IMR-90 (cell line): ENCODE measurements at regions not wholly inside any gene's neighbourhood (a gene's known extent, or its start where the extent isn't known, plus 50 kb on each side); places are given as distances from the start of the nearest gene placed in this dataset.

Experiments
- ATAC-seq: fragments of 200-7000 bp; cut with Tn5 transposase; 2 replicates; pipeline ENCODE4 v1.9.1; 2020; ENCODE audit warnings: low read depth, mild to moderate bottlenecking, moderate library complexity
- BruUV-seq: library from RNA; stranded (reverse); fragments of 400-500 nt; replicated peaks from 2 replicates; lab custom pipeline; 2021; lab: Mats Ljungman, UMichigan
- CTCF ChIA-PET: fragments of 300-600 bp; formaldehyde crosslinking; extraction: SDS; loops from one replicate; lab custom pipeline; 2021; ENCODE audit warnings: antibody characterized with exemption; lab: Yijun Ruan, JAX
- POLR2A ChIA-PET: fragments of 300-600 bp; sonication (Branson Sonifier 250); formaldehyde crosslinking; loops from one replicate; lab custom pipeline; 2022; ENCODE audit warnings: antibody characterized with exemption; ENCODE audit not compliant: unreplicated experiment; lab: Charles Lee
- DNase-seq: peaks from one replicate; pipeline ENCODE4 v3.0.0; 2013
- H2AFZ ChIP-seq: replicated peaks from 2 replicates; pipeline ENCODE3; 2013; ENCODE audit warnings: low read length, mild to moderate bottlenecking; ENCODE audit not compliant: poor library complexity
- H2AK5ac ChIP-seq: 2 replicates; pipeline ENCODE4 v1.6.1; 2013; ENCODE audit warnings: low read depth, low read length, inconsistent platforms
- H2AK9ac ChIP-seq: replicated peaks from 2 replicates; pipeline ENCODE3; 2013; ENCODE audit warnings: mild to moderate bottlenecking, low read depth, low read length, moderate library complexity; ENCODE audit not compliant: poor library complexity
- H2BK120ac ChIP-seq: 2 replicates; pipeline ENCODE4 v1.6.1; 2013; ENCODE audit warnings: low read depth, low read length, inconsistent platforms
- H2BK15ac ChIP-seq: 3 replicates; pipeline ENCODE4 v1.6.1; 2013; ENCODE audit warnings: low read depth, low read length, inconsistent platforms
- H2BK20ac ChIP-seq: 2 replicates; pipeline ENCODE4 v1.6.1; 2013; ENCODE audit warnings: low read depth, mild to moderate bottlenecking, inconsistent platforms, low read length, moderate library complexity
- H2BK5ac ChIP-seq: 2 replicates; pipeline ENCODE4 v1.6.1; 2013; ENCODE audit warnings: mild to moderate bottlenecking, low read depth, low read length, inconsistent platforms; ENCODE audit not compliant: poor library complexity, severe bottlenecking
- H3K14ac ChIP-seq: replicated peaks from 2 replicates; pipeline ENCODE4 v1.6.1; 2013; ENCODE audit warnings: low read depth, low read length, inconsistent platforms
- H3K18ac ChIP-seq: 2 replicates; pipeline ENCODE4 v1.6.1; 2013; ENCODE audit warnings: low read depth, low read length, control low read depth
- H3K23ac ChIP-seq: 2 replicates; pipeline ENCODE4 v1.6.1; 2013; ENCODE audit warnings: low read depth, low read length, inconsistent platforms
- H3K27ac ChIP-seq: 2 replicates; pipeline ENCODE4 v1.5.1; 2013; ENCODE audit warnings: mild to moderate bottlenecking, control low read depth, low read length; ENCODE audit not compliant: insufficient read depth
- H3K27me3 ChIP-seq: 2 replicates; pipeline ENCODE4 v1.6.1; 2013; ENCODE audit warnings: low read length; ENCODE audit not compliant: control insufficient read depth, insufficient read depth
- H3K36me3 ChIP-seq: 2 replicates; pipeline ENCODE4 v1.6.1; 2013; ENCODE audit warnings: low read length, mixed read lengths; ENCODE audit not compliant: control insufficient read depth, insufficient read depth
- H3K4ac ChIP-seq: 2 replicates; pipeline ENCODE4 v1.6.1; 2013; ENCODE audit warnings: low read depth, low read length, inconsistent platforms
- H3K4me1 ChIP-seq: 2 replicates; pipeline ENCODE4 v1.6.1; 2013; ENCODE audit warnings: low read length, mixed read lengths; ENCODE audit not compliant: control insufficient read depth, insufficient read depth
- H3K4me2 ChIP-seq: 2 replicates; pipeline ENCODE4 v1.6.1; 2013; ENCODE audit warnings: low read depth, mild to moderate bottlenecking, control low read depth, low read length, moderate library complexity
- H3K4me3 ChIP-seq: 2 replicates; pipeline ENCODE4 v1.5.1; 2013; ENCODE audit warnings: low read depth, mild to moderate bottlenecking, control low read depth, low read length, moderate library complexity; ENCODE audit not compliant: insufficient read depth
- H3K56ac ChIP-seq: 2 replicates; pipeline ENCODE4 v1.6.1; 2013; ENCODE audit warnings: low read length, inconsistent platforms; ENCODE audit not compliant: insufficient read depth; ENCODE audit errors: extremely low read depth
- H3K79me1 ChIP-seq, 2 experiments: 2 replicates each; pipeline ENCODE4 v1.6.1; 2013; ENCODE audit warnings: low read length in 2 of 2, inconsistent platforms in 1 of 2, low read depth in 1 of 2
- H3K9ac ChIP-seq: 2 replicates; pipeline ENCODE4 v1.6.1; 2013; ENCODE audit warnings: low read depth, low read length, control low read depth
- H3K9me1 ChIP-seq: 2 replicates; pipeline ENCODE4 v1.6.1; 2013; ENCODE audit warnings: low read length, inconsistent platforms; ENCODE audit not compliant: insufficient read depth
- H3K9me3 ChIP-seq: 2 replicates; pipeline ENCODE4 v1.6.1; 2013; ENCODE audit warnings: low read length; ENCODE audit not compliant: control insufficient read depth, insufficient read depth
- H4K20me1 ChIP-seq: 2 replicates; pipeline ENCODE4 v1.6.1; 2013; ENCODE audit warnings: low read length, inconsistent platforms; ENCODE audit not compliant: insufficient read depth
- H4K5ac ChIP-seq: 2 replicates; pipeline ENCODE4 v1.6.1; 2013; ENCODE audit warnings: mild to moderate bottlenecking, low read depth, low read length, control low read depth
- H4K8ac ChIP-seq, 2 experiments: 2 replicates each; pipeline ENCODE4 v1.6.1; 2013; ENCODE audit warnings: low read depth in 2 of 2, low read length in 2 of 2, control low read depth in 1 of 2, inconsistent platforms in 1 of 2
- H4K91ac ChIP-seq: 2 replicates; pipeline ENCODE4 v1.6.1; 2013; ENCODE audit warnings: low read depth, low read length, inconsistent platforms; ENCODE audit not compliant: insufficient read depth
- BHLHE40 ChIP-seq: fragments of 150-350 bp; IDR thresholded peaks from 2 replicates; pipeline ENCODE4 v1.6.1; 2016; ENCODE audit warnings: mild to moderate bottlenecking, low read depth, low read length
- CHD1 ChIP-seq: IDR thresholded peaks from 2 replicates; pipeline ENCODE4 v1.6.1; 2012; ENCODE audit warnings: low read depth, low read length, improper control_type of control experiment
- CTCF ChIP-seq: conservative IDR thresholded peaks from 2 replicates; pipeline ENCODE4 v1.5.1; 2012; ENCODE audit warnings: mild to moderate bottlenecking, low read depth, low read length, improper control_type of control experiment
- ELK1 ChIP-seq: fragments of 150-350 bp; IDR thresholded peaks from 2 replicates; pipeline ENCODE4 v1.6.1; 2016; ENCODE audit warnings: low read depth, mild to moderate bottlenecking, low read length, moderate library complexity, borderline replicate concordance
- MAFK ChIP-seq: IDR thresholded peaks from 2 replicates; pipeline ENCODE4 v1.6.1; 2012; ENCODE audit warnings: low read depth, low read length, improper control_type of control experiment
- MAZ ChIP-seq: IDR thresholded peaks from 2 replicates; pipeline ENCODE4 v1.6.1; 2012; ENCODE audit warnings: low read depth, mild to moderate bottlenecking, low read length, improper control_type of control experiment, moderate library complexity, borderline replicate concordance
- NFE2L2 ChIP-seq: fragments of 150-350 bp; IDR thresholded peaks from 2 replicates; pipeline ENCODE4 v1.6.1; 2016; ENCODE audit warnings: low read depth, mild to moderate bottlenecking, low read length
- POLR2A ChIP-seq: IDR thresholded peaks from 2 replicates; pipeline ENCODE4 v1.6.1; 2012; ENCODE audit warnings: mild to moderate bottlenecking, low read depth, low read length
- RAD21 ChIP-seq: IDR thresholded peaks from 2 replicates; pipeline ENCODE4 v1.6.1; 2012; ENCODE audit warnings: low read length, improper control_type of control experiment
- RCOR1 ChIP-seq: IDR thresholded peaks from 2 replicates; pipeline ENCODE4 v1.6.1; 2012; ENCODE audit warnings: mild to moderate bottlenecking, low read length, improper control_type of control experiment; ENCODE audit not compliant: insufficient replicate concordance
- RFX5 ChIP-seq: IDR thresholded peaks from 2 replicates; pipeline ENCODE4 v1.8.0; 2012; ENCODE audit warnings: low read depth, mild to moderate bottlenecking, low read length, moderate library complexity
- SMC3 ChIP-seq: fragments of 150-350 bp; IDR thresholded peaks from 2 replicates; pipeline ENCODE4 v1.6.1; 2016; ENCODE audit warnings: low read depth, mild to moderate bottlenecking, antibody characterized with exemption, low read length, moderate library complexity
- USF2 ChIP-seq: fragments of 150-350 bp; IDR thresholded peaks from 2 replicates; pipeline ENCODE4 v1.6.1; 2017; ENCODE audit warnings: mild to moderate bottlenecking, antibody characterized with exemption, low read length, low read depth
- dilution Hi-C: fragments of 300-500 bp; cut with HindIII; formaldehyde crosslinking; loops from one replicate; pipeline ENCODE4 v1.14.3; 2018; ENCODE audit warnings: low sequenced_read_pairs; ENCODE audit not compliant: unreplicated experiment
- in situ Hi-C: fragments of 300-500 bp; cut with MboI; formaldehyde crosslinking; loops from 3 replicates; pipeline ENCODE4 v1.14.3; 2019; ENCODE audit warnings: low sequenced_read_pairs, inconsistent platforms, mixed read lengths
- intact Hi-C: fragments of 100-400 bp; cut with micrococcal nuclease; formaldehyde crosslinking; loops from 2 replicates; pipeline ENCODE4 v1.10.0; 2022

- H3K23ac ChIP-seq = no peak overlapping the region
- no peak overlapping the region for H2BK120ac ChIP-seq
- H4K8ac ChIP-seq = no peak overlapping the region
- no peak overlapping the region for H4K91ac ChIP-seq
- no peaks in the 10 kb centered on the region for H3K36me3 ChIP-seq
- no peak for DNase-seq
- H3K4me2 ChIP-seq = no peak overlapping the region
- no peak overlapping the region for H2AFZ ChIP-seq
- no peak overlapping the region for H2BK15ac ChIP-seq
- ATAC-seq = no peak
- BruUV-seq = no TSS peak
- no peaks in the 10 kb centered on the region; the same call in 1 of the 2 replicates for H3K27me3 ChIP-seq
- no peak overlapping the region for H3K4me3 ChIP-seq
- H3K4me1 ChIP-seq = no peaks in the 10 kb centered on the region
- intact Hi-C loops = no loop called here
- H3K18ac ChIP-seq = no peak overlapping the region
- H3K27ac ChIP-seq = no peak overlapping the region
- in situ Hi-C loops = no loop called here
- no peak overlapping the region for H3K9ac ChIP-seq
- no peak overlapping the region for H4K5ac ChIP-seq
- H2AK5ac ChIP-seq = no peak overlapping the region
- H3K56ac ChIP-seq = no peak overlapping the region
- H3K14ac ChIP-seq = no peak overlapping the region
- dilution Hi-C loops = no loop called here
- no peaks in the 10 kb centered on the region for H4K20me1 ChIP-seq
- ChIA-PET POLR2A (no interaction called here), CTCF (no interaction called here)
- H3K9me1 ChIP-seq = no peaks in the 10 kb centered on the region
- H2AK9ac ChIP-seq = no peak overlapping the region
- H3K4ac ChIP-seq = no peak overlapping the region
- TF ChIP-seq CHD1 (no peak), RCOR1 (no peak), RAD21 (no peak), CTCF (no peak), MAZ (no peak), ELK1 (no peak), POLR2A (no peak), SMC3 (no peak), BHLHE40 (no peak), NFE2L2 (no peak), RFX5 (no peak), USF2 (no peak), MAFK (no peak)
- no peak overlapping the region for H2BK20ac ChIP-seq
- no peaks in the 10 kb centered on the region for H3K79me1 ChIP-seq
- H2BK5ac ChIP-seq = no peak overlapping the region
- no peaks in the 10 kb centered on the region for H3K9me3 ChIP-seq
Observed at GRCh38 chr14:76272349-76272748, 103.6 kb upstream of the ESRRB start.
